ENCODE measurements at regions not wholly inside any gene's neighbourhood (a gene's known extent, or its start where the extent isn't known, plus 50 kb on each side); places are given as distances from the start of the nearest gene placed in this dataset.

- TF ChIP-seq, protein P1, sequence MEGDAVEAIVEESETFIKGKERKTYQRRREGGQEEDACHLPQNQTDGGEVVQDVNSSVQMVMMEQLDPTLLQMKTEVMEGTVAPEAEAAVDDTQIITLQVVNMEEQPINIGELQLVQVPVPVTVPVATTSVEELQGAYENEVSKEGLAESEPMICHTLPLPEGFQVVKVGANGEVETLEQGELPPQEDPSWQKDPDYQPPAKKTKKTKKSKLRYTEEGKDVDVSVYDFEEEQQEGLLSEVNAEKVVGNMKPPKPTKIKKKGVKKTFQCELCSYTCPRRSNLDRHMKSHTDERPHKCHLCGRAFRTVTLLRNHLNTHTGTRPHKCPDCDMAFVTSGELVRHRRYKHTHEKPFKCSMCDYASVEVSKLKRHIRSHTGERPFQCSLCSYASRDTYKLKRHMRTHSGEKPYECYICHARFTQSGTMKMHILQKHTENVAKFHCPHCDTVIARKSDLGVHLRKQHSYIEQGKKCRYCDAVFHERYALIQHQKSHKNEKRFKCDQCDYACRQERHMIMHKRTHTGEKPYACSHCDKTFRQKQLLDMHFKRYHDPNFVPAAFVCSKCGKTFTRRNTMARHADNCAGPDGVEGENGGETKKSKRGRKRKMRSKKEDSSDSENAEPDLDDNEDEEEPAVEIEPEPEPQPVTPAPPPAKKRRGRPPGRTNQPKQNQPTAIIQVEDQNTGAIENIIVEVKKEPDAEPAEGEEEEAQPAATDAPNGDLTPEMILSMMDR (IDR thresholded peaks at IDR 0.05): no peak
- TF ChIP-seq POLR2AphosphoS5 (IDR thresholded peaks at IDR 0.05) (no peak), POLR2A (IDR thresholded peaks at IDR 0.05) (no peak)
These were observed 362.4 kb upstream of the SOX11 start for GRCh38 chr2:5329763-5330162.

Data from breast epithelium (tissue), 3 donors.